ENCODE measurements at regions not wholly inside any gene's neighbourhood (a gene's known extent, or its start where the extent isn't known, plus 50 kb on each side); places are given as distances from the start of the nearest gene placed in this dataset.

DNA sequence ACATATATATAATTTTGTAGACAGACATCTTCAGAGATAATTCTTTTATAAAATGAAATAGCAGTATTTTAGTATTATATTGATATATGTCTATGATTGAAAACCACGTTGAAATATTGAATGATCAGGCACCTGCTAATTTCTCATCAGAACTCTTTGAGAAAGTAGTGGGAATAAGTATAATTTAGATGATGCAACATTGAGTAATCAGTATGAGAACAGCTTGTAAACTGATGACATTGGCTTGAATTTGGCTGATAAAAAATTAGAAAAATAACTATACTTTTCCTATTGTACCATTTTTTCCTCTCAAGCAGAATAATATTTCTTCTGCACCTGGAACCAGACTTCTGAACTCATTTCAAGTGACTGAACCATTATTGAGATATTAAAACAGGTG is 1316.8 kb downstream of the NCAM2 start:
- no peak for TF ChIP-seq CTCF (IDR thresholded peaks at IDR 0.05)
- Histone ChIP-seq H3K4me3 (no peak overlapping the region), H3K4me1 (ENCODE audit: low read depth) (no peaks in the 10 kb centered on the region), H3K36me3 (ENCODE audit: low read depth) (no peaks in the 10 kb centered on the region), H3K9me3 (peaks cover 3% of the 10 kb centered on the region)
- DNase-seq = no peak
- ATAC-seq = no peak
- intact Hi-C loops (cut with DNase I, micrococcal nuclease) = no loop called here

- H3K36me3 ChIP-seq (ENCODE audit: low read depth) = no peaks in the 10 kb centered on the region
- TF ChIP-seq CTCF (IDR thresholded peaks at IDR 0.05) = no peak
- no peak overlapping the region for H3K4me3 ChIP-seq
- DNase-seq (no peak), ATAC-seq (no peak)
- intact Hi-C loops (cut with DNase I, micrococcal nuclease) = no loop called here
- H3K4me1 ChIP-seq (ENCODE audit: low read depth) = no peaks in the 10 kb centered on the region
- peaks cover 3% of the 10 kb centered on the region for H3K9me3 ChIP-seq
Observed at GRCh38 chr21:22319435-22319834, 1321.2 kb downstream of the NCAM2 start.

DNA sequence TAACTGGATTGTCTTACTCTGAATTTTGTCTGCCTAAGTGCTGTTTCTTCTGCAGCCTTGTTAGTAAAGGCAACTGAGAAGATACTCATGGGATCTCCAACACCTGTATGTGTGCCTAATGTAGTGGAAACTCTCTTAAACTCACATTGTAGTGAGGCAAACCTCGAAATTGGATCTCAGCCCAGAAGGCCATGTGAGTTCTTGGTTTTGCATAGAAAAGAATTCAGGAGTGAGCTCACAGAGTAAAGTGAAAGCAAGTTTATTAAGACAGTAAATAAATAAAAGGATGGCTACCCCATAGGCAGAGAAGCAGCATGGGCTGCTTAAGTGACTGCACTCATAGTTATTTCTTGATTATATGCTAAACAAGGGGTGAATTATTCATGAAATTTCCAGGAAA is 1344.7 kb downstream of the NCAM2 start:
- intact Hi-C loops (cut with DNase I, micrococcal nuclease) = no loop called here
- no peak for ATAC-seq
- no peaks in the 10 kb centered on the region for H3K36me3 ChIP-seq (ENCODE audit: low read depth)
- no peak for TF ChIP-seq CTCF (IDR thresholded peaks at IDR 0.05)
- no peaks in the 10 kb centered on the region for H3K4me1 ChIP-seq (ENCODE audit: low read depth)
- H3K4me3 ChIP-seq = no peak overlapping the region
- peaks cover 3% of the 10 kb centered on the region for H3K9me3 ChIP-seq
- no peak for DNase-seq

DNA sequence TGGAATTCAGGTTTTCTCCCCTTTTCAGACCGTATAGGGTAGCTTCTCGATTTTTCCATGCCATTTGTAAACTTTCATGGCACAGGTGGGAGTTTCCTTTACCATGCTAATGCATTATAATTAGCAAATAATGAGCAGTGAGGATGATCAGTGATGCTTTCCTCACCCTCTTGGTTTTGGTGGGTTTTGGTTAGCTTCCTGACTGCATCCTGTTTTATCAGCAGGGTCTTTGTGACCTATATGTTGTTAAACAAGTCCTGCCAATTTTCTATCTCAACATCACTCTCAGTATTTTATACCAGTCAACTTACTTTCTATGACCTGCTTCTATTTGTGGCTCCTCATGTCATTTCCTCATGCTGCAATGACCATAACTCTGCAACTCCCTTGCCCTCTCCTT is 1345.1 kb downstream of the NCAM2 start:
- ATAC-seq (no peak), DNase-seq (no peak)
- intact Hi-C loops (cut with DNase I, micrococcal nuclease) = no loop called here
- H3K4me3 ChIP-seq = no peak overlapping the region
- no peaks in the 10 kb centered on the region for H3K36me3 ChIP-seq (ENCODE audit: low read depth)
- TF ChIP-seq CTCF (IDR thresholded peaks at IDR 0.05) = no peak
- no peaks in the 10 kb centered on the region for H3K9me3 ChIP-seq
- H3K4me1 ChIP-seq (ENCODE audit: low read depth) = no peaks in the 10 kb centered on the region

DNA sequence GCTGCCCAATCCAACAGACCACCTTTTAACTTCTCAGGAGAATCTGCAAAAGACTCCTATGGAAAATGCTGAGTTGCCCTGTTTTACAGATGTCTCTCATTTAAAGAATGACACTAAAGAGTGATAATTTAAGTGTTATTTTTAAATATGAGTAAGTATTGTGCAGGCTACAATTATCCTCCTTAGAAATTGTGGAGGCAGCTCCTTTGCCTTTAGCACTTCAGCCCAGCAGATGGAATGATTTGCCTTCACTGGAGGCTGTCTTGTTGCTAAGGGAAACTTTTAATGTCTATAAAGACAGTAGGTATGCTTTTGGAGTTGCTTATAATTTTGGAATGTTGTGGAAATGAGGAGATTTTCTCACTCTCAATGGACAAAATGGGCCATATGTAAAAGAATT is 1345.5 kb downstream of the NCAM2 start:
- Histone ChIP-seq H3K9me3 (no peaks in the 10 kb centered on the region), H3K4me1 (ENCODE audit: low read depth) (no peaks in the 10 kb centered on the region), H3K36me3 (ENCODE audit: low read depth) (no peaks in the 10 kb centered on the region), H3K4me3 (no peak overlapping the region)
- DNase-seq (no peak), ATAC-seq (no peak)
- no peak for TF ChIP-seq CTCF (IDR thresholded peaks at IDR 0.05)
- intact Hi-C loops (cut with DNase I, micrococcal nuclease) = no loop called here

DNA sequence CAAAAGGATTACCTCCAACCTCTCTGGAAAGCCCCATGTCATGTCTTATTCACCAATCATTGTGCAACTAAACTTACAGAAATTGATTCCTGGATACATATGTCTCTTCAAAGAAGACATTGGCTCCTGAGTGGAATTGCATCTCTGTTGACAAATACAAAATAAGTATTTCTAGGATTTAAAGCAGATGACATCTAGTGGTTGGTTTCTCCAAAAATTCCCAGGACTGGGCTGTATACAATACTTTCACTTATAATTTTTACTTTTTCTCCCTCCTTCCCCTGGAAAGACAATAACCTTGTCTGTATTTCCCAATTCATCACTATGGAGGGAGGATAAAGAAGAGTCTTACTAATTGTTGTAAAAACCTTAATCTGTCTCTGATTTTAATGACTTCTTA is 1347.4 kb downstream of the NCAM2 start:
- Histone ChIP-seq H3K4me1 (ENCODE audit: low read depth) (no peaks in the 10 kb centered on the region), H3K9me3 (no peaks in the 10 kb centered on the region), H3K36me3 (ENCODE audit: low read depth) (no peaks in the 10 kb centered on the region), H3K4me3 (no peak overlapping the region)
- DNase-seq (no peak), ATAC-seq (no peak)
- no peak for TF ChIP-seq CTCF (IDR thresholded peaks at IDR 0.05)
- intact Hi-C loops (cut with DNase I, micrococcal nuclease) = no loop called here

Measured in mucosa of descending colon (tissue), 3 donors.